K562 (cell line): ENCODE measurements at regions not wholly inside any gene's neighbourhood (a gene's known extent, or its start where the extent isn't known, plus 50 kb on each side); places are given as distances from the start of the nearest gene placed in this dataset.
"Not testable (repeated sequence)": the region's sequence is repeated elsewhere in the genome, so short reads cannot be mapped to it uniquely, and the experiment has no call there.

Experiments
- ATAC-seq: fragments of 200-7000 bp; cut with Tn5 transposase; 3 replicates; pipeline ENCODE4 v1.9.1; 2020; ENCODE audit warnings: moderate library complexity
- BruUV-seq: library from RNA; stranded (reverse); fragments of 400-500 nt; replicated peaks from 2 replicates; lab custom pipeline; 2021; lab: Mats Ljungman, UMichigan
- CTCF ChIA-PET: fragments of 300-600 bp; formaldehyde crosslinking; extraction: SDS; loops from one replicate; lab custom pipeline; 2021; ENCODE audit warnings: low intra/inter-chr PET ratio; lab: Yijun Ruan, JAX
- POLR2A ChIA-PET: fragments of 300-600, 350-650 bp; sonication (Branson Sonifier 250); formaldehyde crosslinking; extraction: SDS; loops from one replicate; lab custom pipeline; 2021; ENCODE audit warnings: antibody characterized with exemption, inconsistent platforms; lab: Yijun Ruan, JAX
- DNase-seq, 4 experiments: peaks; one replicate each; pipeline versions ENCODE4 v3.0.0 to v3.0.0-alpha.2; 2011 to 2018; ENCODE audit warnings: low spot score in 3 of 4, mixed read lengths in 3 of 4; ENCODE audit errors: extremely low read depth in 1 of 4
- FAIRE-seq: peaks from 2 replicates; lab custom pipeline; 2011; peaks lifted over from hg19 to GRCh38; lab: Jason Lieb, UNC
- H2AFZ ChIP-seq: 2 replicates; pipeline ENCODE4 v1.6.0; 2011; ENCODE audit warnings: low read depth, low read length, control low read depth, inconsistent platforms
- H3K27ac ChIP-seq: fragments of 200-600 bp; 3 replicates; pipeline ENCODE4 v1.8.0; 2011; ENCODE audit warnings: low read depth, mild to moderate bottlenecking, control low read depth, inconsistent platforms, low read length, moderate library complexity, mixed read lengths; ENCODE audit errors: extremely low read depth
- H3K27me3 ChIP-seq, 2 experiments: fragments of 300-600 bp in 1 of 2; 2 replicates in 1 of 2; 3 replicates in 1 of 2; pipeline versions ENCODE4 v1.6.0 to v1.8.0; 2011; ENCODE audit warnings: inconsistent platforms in 2 of 2, low read length in 2 of 2, mild to moderate bottlenecking in 1 of 2, mixed read lengths in 1 of 2, moderate library complexity in 1 of 2; ENCODE audit not compliant: control insufficient read depth in 2 of 2, insufficient read depth in 2 of 2
- H3K36me3 ChIP-seq: fragments of 300-600 bp; 3 replicates; pipeline ENCODE4 v1.8.0; 2011; ENCODE audit warnings: mild to moderate bottlenecking, low read length, inconsistent platforms; ENCODE audit not compliant: control insufficient read depth, insufficient read depth
- H3K4me1 ChIP-seq, 2 experiments: fragments of 200-600 bp in 1 of 2; replicated peaks in 1 of 2; 2 replicates in 1 of 2; 3 replicates in 1 of 2; pipeline versions ENCODE4 v1.5.1 to v1.8.0; 2011; ENCODE audit warnings: inconsistent platforms in 2 of 2, low read length in 2 of 2, mild to moderate bottlenecking in 1 of 2, mixed read lengths in 1 of 2, moderate library complexity in 1 of 2; ENCODE audit not compliant: control insufficient read depth in 2 of 2, insufficient read depth in 2 of 2
- H3K4me2 ChIP-seq: 2 replicates; pipeline ENCODE4 v1.6.1; 2011; ENCODE audit warnings: low read length, control low read depth, inconsistent platforms, mixed read lengths; ENCODE audit not compliant: insufficient read depth
- H3K4me3 ChIP-seq: fragments of 200-600 bp; sonication (generic), shearing (Covaris generic); 2 replicates; pipeline ENCODE4 v1.5.1; 2016; ENCODE audit warnings: control low read depth, inconsistent platforms
- H3K79me2 ChIP-seq: fragments of 200-600 bp; 3 replicates; pipeline ENCODE4 v1.8.0; 2011; ENCODE audit warnings: low read length, inconsistent platforms; ENCODE audit not compliant: control insufficient read depth, insufficient read depth
- H3K9ac ChIP-seq, 2 experiments: 2 replicates each; pipeline versions ENCODE4 v1.6.0 to v1.6.1; 2011; ENCODE audit warnings: low read depth in 2 of 2, low read length in 2 of 2, control low read depth in 1 of 2, inconsistent platforms in 1 of 2, mild to moderate bottlenecking in 1 of 2, mixed read lengths in 1 of 2; ENCODE audit not compliant: insufficient read depth in 1 of 2
- H3K9me1 ChIP-seq: one replicate; pipeline ENCODE4 v1.6.0; 2011; ENCODE audit warnings: inconsistent platforms, mild to moderate bottlenecking, low read length, moderate library complexity; ENCODE audit not compliant: control insufficient read depth, insufficient read depth
- H3K9me3 ChIP-seq: replicated peaks from 2 replicates; pipeline ENCODE4 v1.5.1; 2011; ENCODE audit warnings: low read depth, low read length, inconsistent platforms; ENCODE audit not compliant: control insufficient read depth, insufficient read depth
- H4K20me1 ChIP-seq: replicated peaks from 2 replicates; pipeline ENCODE4 v1.6.1; 2011; ENCODE audit warnings: low read length, inconsistent platforms, mixed read lengths; ENCODE audit not compliant: control insufficient read depth, insufficient read depth
- CCAR2 ChIP-seq: fragments of 200-400 bp; formaldehyde crosslinking; IDR thresholded peaks from 2 replicates; pipeline ENCODE4 v1.6.1; 2017; ENCODE audit warnings: mild to moderate bottlenecking, low read depth, low read length
- SP2 ChIP-seq: IDR thresholded peaks from 2 replicates; pipeline ENCODE4 v1.6.1; 2011; ENCODE audit warnings: mild to moderate bottlenecking, low read depth, low read length, moderate library complexity; ENCODE audit not compliant: poor library complexity, severe bottlenecking; ENCODE audit errors: extremely low read depth
- WGBS: fragments of 100-300 bp; shearing (Covaris generic); methylation state at CpG from one replicate; pipeline ENCODE4 v1.1.6; 2016; ENCODE audit warnings: low coverage, mixed read lengths; ENCODE audit not compliant: insufficient coverage; ENCODE audit errors: missing lambda C conversion rate; 5-methylcytosine and 5-hydroxymethylcytosine counted together
- in situ Hi-C: fragments of 300-500 bp; cut with MboI; formaldehyde crosslinking; loops from 4 replicates; pipeline ENCODE4 v1.15.0; 2018; ENCODE audit warnings: inconsistent platforms, mixed read lengths
- intact Hi-C: fragments of 100-400 bp; cut with micrococcal nuclease; formaldehyde crosslinking; loops from 2 replicates; pipeline ENCODE4 v1.14.2; 2022

DNA sequence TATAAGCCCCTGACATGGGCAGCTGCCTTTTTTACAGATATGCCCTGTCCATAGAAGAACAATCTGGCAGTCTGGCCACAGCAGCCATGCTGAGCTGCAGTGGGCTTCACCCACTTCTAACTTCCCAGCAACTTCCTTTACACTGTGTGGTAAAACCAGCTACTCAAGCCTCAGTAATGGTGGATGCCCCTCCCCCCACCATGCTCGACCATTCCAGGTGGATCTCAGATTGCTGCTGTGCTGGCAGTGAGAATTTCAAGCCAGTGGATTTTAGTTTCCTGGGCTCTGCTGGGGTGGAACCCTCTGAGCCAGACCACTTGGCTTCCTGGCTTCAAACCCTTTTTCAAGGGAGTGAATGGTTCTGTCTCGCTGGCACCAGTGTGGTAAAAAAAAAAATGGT is 355.9 kb upstream of the EDA2R start:
- Histone ChIP-seq H2AFZ (no peak overlapping the region), H3K9ac (no peak overlapping the region), H3K4me3 (no peak overlapping the region), H3K27ac (no peak overlapping the region), H3K36me3 (no peaks in the 10 kb centered on the region), H3K9me3 (no peaks in the 10 kb centered on the region), H4K20me1 (no peaks in the 10 kb centered on the region), H3K9me1 (no peaks in the 10 kb centered on the region), H3K4me1 (no peaks in the 10 kb centered on the region), H3K79me2 (no peaks in the 10 kb centered on the region), H3K27me3 (no peaks in the 10 kb centered on the region), H3K4me2 (no peak overlapping the region)
- ChIA-PET POLR2A (no interaction called here), CTCF (no interaction called here)
- no peak for TF ChIP-seq SP2
- TF ChIP-seq CCAR2: no peak
- no peak for DNase-seq
- no TSS peak for BruUV-seq
- 0% methylated on average over 1 of the region's 2 CpGs for WGBS
- no peak for ATAC-seq
- in situ Hi-C loops: no loop called here
- intact Hi-C loops: no loop called here
- no peak for FAIRE-seq

GRCh38 chrX:66992077-66992476 is 353.2 kb upstream of the EDA2R start:
- H3K4me2 ChIP-seq, H3K9ac ChIP-seq, H3K27me3 ChIP-seq, DNase-seq, ATAC-seq, H3K9me1 ChIP-seq, H3K4me1 ChIP-seq, intact Hi-C loops, H4K20me1 ChIP-seq, CTCF ChIA-PET, BruUV-seq, H3K36me3 ChIP-seq, H2AFZ ChIP-seq, H3K4me3 ChIP-seq, H3K79me2 ChIP-seq, H3K9me3 ChIP-seq, FAIRE-seq, in situ Hi-C loops, H3K27ac ChIP-seq, POLR2A ChIA-PET: not testable (repeated sequence)
- 0% methylated on average over 2 of the region's 2 CpGs for WGBS
